GM21528 (cell line): ENCODE measurements at regions not wholly inside any gene's neighbourhood (a gene's known extent, or its start where the extent isn't known, plus 50 kb on each side); places are given as distances from the start of the nearest gene placed in this dataset.

Source experiments
- ATAC-seq: cut with Tn5 transposase; IDR thresholded peaks from one replicate; pipeline ENCODE4 v1.9.1; 2021; ENCODE audit warnings: mild to moderate bottlenecking, moderate library complexity; ENCODE audit not compliant: unreplicated experiment, low FRiP score

DNA sequence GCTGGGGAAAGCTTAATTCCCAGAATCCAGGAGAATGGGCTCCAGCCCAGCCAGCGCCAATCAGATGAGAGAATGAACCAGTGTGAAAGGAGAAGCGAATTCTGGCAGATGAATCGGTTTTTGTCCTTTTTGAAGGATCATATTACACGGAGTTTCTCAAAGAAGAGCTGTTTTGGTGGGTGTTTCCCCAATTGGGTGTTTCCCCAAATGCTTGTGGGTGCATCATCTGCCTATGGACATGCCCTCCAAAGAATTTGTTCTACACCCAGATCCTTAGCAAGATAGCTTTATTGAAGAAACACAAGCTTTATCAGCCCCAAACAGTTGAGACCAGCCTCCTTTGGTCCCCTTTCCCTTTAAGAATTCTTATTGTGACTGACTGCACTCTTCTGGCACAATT lies 186.5 kb upstream of the GPR26 start:
- no peak for ATAC-seq

DNA sequence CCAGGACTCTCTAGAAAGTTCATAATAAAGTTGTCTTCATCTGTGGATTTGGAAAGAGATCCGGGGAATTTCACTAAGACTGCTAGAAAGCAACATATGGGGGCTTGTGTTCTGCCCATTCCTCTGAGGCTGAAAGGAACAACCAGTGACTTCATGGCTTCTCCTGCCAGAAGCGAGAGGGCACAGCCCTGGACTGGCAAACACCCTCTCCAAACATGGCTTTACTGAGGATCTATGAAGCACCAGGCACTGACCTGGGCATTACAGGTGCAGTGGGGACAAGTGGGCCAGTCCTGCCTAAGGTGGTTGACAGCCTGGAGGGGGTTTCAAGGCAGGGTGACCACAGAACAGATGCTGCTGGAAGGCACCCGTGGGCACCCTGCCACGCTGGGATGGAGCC lies 185.8 kb upstream of the GPR26 start:
- ATAC-seq, result no peak

DNA sequence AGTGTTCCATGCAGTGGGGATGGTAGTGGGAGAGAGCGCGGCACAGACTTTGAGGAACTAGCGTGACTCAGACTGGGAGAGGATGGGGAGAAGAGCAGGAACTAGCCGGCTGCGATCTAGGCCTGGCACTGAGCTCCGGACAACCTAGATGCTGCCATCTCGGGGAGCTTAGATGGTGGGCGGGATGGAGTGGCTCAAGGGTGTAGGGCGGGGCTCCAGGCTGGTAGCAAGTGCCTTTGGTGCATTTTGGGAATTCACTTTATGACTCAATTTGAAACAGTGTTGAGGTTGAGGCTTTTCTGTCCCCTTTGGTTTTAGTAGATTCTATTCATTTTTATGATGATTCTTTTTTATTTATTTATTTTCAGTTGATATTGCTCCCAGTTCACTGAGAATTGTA lies 185.3 kb upstream of the GPR26 start:
- no peak for ATAC-seq

DNA sequence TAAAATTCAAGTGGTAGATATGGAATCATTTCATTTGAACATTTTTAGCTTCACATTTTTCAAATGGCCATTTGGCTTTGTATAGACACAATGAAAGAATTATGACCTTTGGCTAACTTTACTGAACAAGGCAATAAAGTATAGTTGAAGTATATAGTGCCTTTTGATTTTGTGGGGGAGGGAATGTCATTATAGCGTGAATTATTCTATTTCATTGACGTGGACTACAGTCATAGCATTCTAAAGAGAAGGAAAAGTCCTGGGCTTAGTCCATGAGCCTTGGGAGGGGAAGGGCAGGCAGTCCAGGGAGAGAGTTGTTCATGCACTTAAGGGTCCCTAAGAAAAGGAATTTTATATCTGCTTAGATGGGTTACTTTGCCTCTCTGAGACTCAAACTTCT lies 181.4 kb upstream of the GPR26 start:
- no peak for ATAC-seq

DNA sequence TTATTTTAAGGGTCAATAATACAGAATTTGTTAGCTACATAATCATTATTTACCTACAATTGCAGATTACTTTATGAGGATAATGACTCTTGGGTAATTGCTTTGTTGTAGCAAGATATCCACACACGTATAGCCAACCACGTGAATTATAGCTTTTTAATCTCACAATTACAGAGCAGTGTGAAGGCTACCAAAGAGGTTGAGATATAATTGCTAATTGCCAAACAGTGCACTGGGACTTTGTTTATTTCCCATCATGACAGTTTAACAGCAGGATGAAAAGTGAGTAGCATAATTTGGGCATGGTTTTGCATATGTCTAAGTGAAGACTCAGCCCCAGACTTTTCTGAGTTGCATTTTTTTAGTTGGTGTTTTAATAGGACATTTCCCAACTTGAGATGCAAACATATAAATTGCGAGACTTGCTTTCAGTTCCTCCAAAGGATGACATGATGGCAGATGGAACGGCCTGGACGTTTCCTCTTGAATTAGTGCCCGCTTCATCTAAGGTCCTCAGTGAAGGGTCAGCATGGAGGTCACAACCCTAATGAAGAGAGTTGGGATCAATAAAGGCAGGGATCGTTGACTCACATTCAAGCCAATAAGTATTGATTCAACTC lies 180.7 kb upstream of the GPR26 start:
- no peak for ATAC-seq

DNA sequence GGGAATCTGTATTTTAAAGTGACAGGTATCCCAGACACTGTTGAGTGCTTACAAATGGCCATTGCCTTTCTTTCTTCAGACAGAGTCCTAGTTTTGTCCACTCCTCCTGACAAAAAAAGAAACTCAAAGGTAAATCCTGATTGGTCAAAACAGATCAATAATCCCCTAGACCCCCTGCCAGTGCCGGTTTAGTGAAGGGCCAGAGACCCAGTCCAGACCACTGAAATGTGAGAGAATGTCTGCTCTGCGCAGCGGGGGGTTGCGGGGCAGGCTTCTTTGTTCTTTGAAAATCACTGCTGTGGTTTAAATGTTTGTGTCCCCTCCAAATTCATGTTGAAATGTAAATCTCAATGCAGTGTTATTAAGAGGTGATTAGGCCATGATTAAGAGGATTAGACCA lies 177.7 kb upstream of the GPR26 start:
- ATAC-seq, result no peak

GRCh38 chr10:123491364-123491763 lies 174.8 kb upstream of the GPR26 start:
- no peak for ATAC-seq

- ATAC-seq, result no peak
Observed at GRCh38 chr10:123492016-123492415, 174.1 kb upstream of the GPR26 start.

- no peak for ATAC-seq
Observed at GRCh38 chr10:123494301-123494808, 171.8 kb upstream of the GPR26 start.

- ATAC-seq, result no peak
Observed at GRCh38 chr10:123496375-123496774, 169.8 kb upstream of the GPR26 start.

GRCh38 chr10:123496996-123497660 lies 169.0 kb upstream of the GPR26 start:
- no peak for ATAC-seq

DNA sequence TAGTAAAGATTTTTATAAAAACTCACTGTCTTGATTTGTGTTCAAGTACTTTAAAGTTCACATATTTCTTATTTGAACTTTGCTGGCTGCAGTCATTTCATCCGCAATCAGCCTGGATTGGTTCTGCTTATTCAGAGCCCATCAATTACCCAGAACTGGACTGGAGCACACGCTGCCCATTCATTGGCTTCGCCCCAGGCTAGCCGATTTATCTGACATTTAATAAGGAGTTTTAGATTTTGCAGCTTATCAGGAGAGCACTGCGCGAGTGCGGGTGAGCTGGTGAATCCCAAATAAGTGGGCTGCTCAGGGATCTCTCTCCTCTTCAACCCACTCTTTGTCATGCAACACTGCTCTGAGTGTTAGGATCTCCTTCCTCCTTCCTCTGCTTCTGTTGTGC lies 166.0 kb upstream of the GPR26 start:
- ATAC-seq, result no peak

GRCh38 chr10:123501148-123501547 lies 165.0 kb upstream of the GPR26 start:
- ATAC-seq, result no peak

DNA sequence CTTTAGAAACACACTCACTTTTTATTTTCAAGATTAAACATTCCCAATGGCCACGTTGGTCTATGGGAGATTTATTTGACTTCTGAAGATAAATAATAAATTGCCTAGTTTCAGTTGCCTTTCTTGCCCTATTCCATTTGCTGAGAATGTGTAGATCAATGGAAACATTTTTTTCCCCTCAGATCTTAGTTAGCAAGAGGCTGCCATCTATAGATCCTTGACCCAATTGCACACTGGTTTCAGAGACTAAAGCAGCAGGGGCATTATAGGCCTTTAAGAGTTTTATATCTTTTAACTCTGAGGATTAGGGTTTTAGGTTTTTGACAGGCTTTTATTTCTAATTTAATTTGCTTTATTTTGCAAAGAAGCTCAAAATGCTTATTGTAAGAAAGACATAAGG lies 163.2 kb upstream of the GPR26 start:
- ATAC-seq, result no peak

DNA sequence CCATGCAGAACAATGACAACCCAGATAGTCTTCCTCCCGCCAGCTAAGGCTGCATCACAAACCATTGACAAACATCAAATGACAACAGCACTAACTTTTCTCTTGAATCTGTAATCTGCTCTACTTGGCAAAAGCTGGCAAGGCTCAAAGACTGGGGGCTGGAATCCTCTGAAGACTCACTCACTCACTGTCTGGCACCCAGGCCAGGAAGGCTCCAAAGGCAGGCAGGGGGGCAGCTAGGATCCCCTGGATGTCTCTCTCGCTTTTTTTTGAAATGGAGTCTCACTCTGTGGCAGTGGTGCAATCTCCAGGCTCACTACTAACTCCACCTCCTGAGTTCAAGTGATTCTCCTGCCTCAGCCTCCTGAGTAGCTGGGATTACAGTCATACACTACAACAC lies 159.7 kb upstream of the GPR26 start:
- no peak for ATAC-seq

GRCh38 chr10:123507298-123507697 lies 158.9 kb upstream of the GPR26 start:
- ATAC-seq, result no peak

GRCh38 chr10:123509338-123509737 lies 156.8 kb upstream of the GPR26 start:
- ATAC-seq, result no peak

GRCh38 chr10:123512901-123513775 lies 153.0 kb upstream of the GPR26 start:
- no peak for ATAC-seq

- ATAC-seq, result no peak
Observed at GRCh38 chr10:123513870-123514269, 152.3 kb upstream of the GPR26 start.

- no peak for ATAC-seq
Observed at GRCh38 chr10:123514996-123515395, 151.2 kb upstream of the GPR26 start.

DNA sequence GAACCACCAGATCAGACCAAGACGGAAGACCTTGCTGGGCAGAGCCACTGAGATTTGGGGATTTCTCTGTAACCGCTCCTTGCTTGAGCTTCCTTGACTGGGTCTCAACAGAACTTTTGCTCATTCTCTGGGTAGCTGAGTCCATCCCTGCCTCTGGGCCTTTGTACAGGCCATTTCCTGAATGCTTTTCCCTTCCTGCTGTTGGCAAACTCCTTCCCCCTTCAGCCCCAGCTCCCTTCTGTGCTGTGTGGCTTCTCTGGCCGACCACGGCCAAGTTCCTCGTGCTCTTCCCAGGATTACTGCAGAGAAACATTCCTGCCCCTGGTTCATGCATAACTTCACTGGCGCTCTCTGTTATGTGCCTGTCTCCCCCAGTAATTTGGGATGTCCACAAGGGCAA lies 150.5 kb upstream of the GPR26 start:
- no peak for ATAC-seq
